ENCODE measurements at regions not wholly inside any gene's neighbourhood (a gene's known extent, or its start where the extent isn't known, plus 50 kb on each side); places are given as distances from the start of the nearest gene placed in this dataset.

GRCh38 chr1:100597784-100598183 is 59.8 kb downstream of the GPR88 start:
- Histone ChIP-seq H3K4me2 (ENCODE audit: insufficient read depth in 1 of 2, low read depth in 2 of 2, low read length in 2 of 2) (no peak overlapping the region), H3K4me3 (ENCODE audit: extremely low read depth in 1 of 4, insufficient read depth in 2 of 4, low read depth in 3 of 4, low read length in 4 of 4) (no peak overlapping the region), H2BK15ac (ENCODE audit: low read length) (no peak overlapping the region), H2BK12ac (ENCODE audit: low read depth, low read length) (no peak overlapping the region), H3K36me3 (ENCODE audit: control insufficient read depth in 2 of 4, insufficient read depth in 4 of 4, low read length in 3 of 4) (no peaks in the 10 kb centered on the region), H3K27me3 (replicated peaks in 1 of 4; ENCODE audit: control insufficient read depth in 3 of 4, extremely low read depth in 1 of 4, insufficient read depth in 3 of 4, low read length in 3 of 4) (no peaks in the 10 kb centered on the region), H3K4me1 (replicated peaks in 1 of 4; ENCODE audit: control insufficient read depth in 3 of 4, insufficient read depth in 4 of 4, low read length in 3 of 4) (no peaks in the 10 kb centered on the region), H4K20me1 (replicated peaks in 1 of 2; ENCODE audit: control insufficient read depth in 1 of 2, insufficient read depth in 2 of 2, low read length in 2 of 2) (no peaks in the 10 kb centered on the region), H3K14ac (ENCODE audit: insufficient read length) (no peak overlapping the region), H2AFZ (ENCODE audit: low read length) (no peak overlapping the region), H3K9me3 (ENCODE audit: insufficient read depth in 2 of 2, low read depth in 1 of 2, low read length in 1 of 2) (no peaks in the 10 kb centered on the region), H2AK5ac (ENCODE audit: low read depth, low read length) (no peak overlapping the region), H3K23me2 (ENCODE audit: low read depth, low read length) (no peaks in the 10 kb centered on the region), H3K56ac (replicated peaks; ENCODE audit: insufficient read length, low read depth, low read length) (no peak overlapping the region), H4K8ac (ENCODE audit: extremely low read depth, insufficient read depth, low read length) (no peak overlapping the region), H2BK20ac (ENCODE audit: low read length) (no peak overlapping the region), H3K18ac (ENCODE audit: extremely low read depth, low read length) (no peak overlapping the region), H3K9ac (replicated peaks in 1 of 4; ENCODE audit: extremely low read depth in 1 of 4, low read depth in 3 of 4, low read length in 3 of 4) (no peak overlapping the region), H2BK120ac (replicated peaks; ENCODE audit: low read depth, low read length) (no peak overlapping the region), H3K79me2 (ENCODE audit: control insufficient read depth in 1 of 2, insufficient read depth in 2 of 2, low read length in 2 of 2) (no peaks in the 10 kb centered on the region), H3K79me1 (ENCODE audit: low read depth, low read length) (no peaks in the 10 kb centered on the region), H3K27ac (ENCODE audit: low read depth, low read length) (no peak overlapping the region), H2BK5ac (ENCODE audit: low read depth, low read length) (no peak overlapping the region), H3K4ac (replicated peaks; ENCODE audit: insufficient read length, low read depth, low read length) (no peak overlapping the region), H3K23ac (ENCODE audit: insufficient read length) (no peak overlapping the region), H4K91ac (replicated peaks; ENCODE audit: insufficient read length, low read length) (no peak overlapping the region), H4K5ac (ENCODE audit: insufficient read length, low read depth, low read length) (no peak overlapping the region)
- CTCF ChIA-PET (ENCODE audit: partially characterized antibody): interaction anchor here (0.7 kb wide), 1 partner anchor 25 kb away, joined by 3 read pairs; no protein-coding TSS in a partner anchor
- TF ChIP-seq CHD1 (IDR thresholded peaks at IDR 0.05; ENCODE audit: low read depth, low read length) (no peak), USF2 (IDR thresholded peaks at IDR 0.05; ENCODE audit: low read length) (no peak), TCF12 (IDR thresholded peaks at IDR 0.05; ENCODE audit: low read depth, low read length) (no peak), SIN3A (conservative IDR thresholded peaks at IDR 0.05 in 1 of 2, IDR thresholded peaks at IDR 0.05 in 1 of 2; ENCODE audit: low read depth in 1 of 2, low read length in 2 of 2) (no peak), CHD2 (IDR thresholded peaks at IDR 0.05; ENCODE audit: low read length) (no peak), GTF2F1 (IDR thresholded peaks at IDR 0.05; ENCODE audit: borderline replicate concordance, low read depth, low read length) (no peak), JUN (IDR thresholded peaks at IDR 0.05; ENCODE audit: low read depth, low read length) (no peak), TAF7 (optimal IDR thresholded peaks at IDR 0.05; ENCODE audit: borderline replicate concordance, low read depth, low read length) (no peak), FOSL1 (IDR thresholded peaks at IDR 0.05; ENCODE audit: insufficient read depth, low read depth, low read length) (no peak), KDM1A (IDR thresholded peaks at IDR 0.05; ENCODE audit: borderline replicate concordance, low read length) (no peak), SAP30 (IDR thresholded peaks at IDR 0.05; ENCODE audit: insufficient read depth, insufficient replicate concordance, low read length) (no peak)
- DNase-seq (ENCODE audit: low read depth in 1 of 2, low spot score in 2 of 2): no peak
- FAIRE-seq: no peak
- WGBS, 2 experiments (ENCODE audit: extremely low coverage in 1 of 2, insufficient coverage in 1 of 2, insufficient read length in 1 of 2, insufficient replicate concordance in 2 of 2, low coverage in 1 of 2, low lambda C conversion rate in 2 of 2, missing lambda C conversion rate in 1 of 2): 87% methylated on average over 4 of the region's 4 CpGs; no CpG with 5 or more reads in 1 of the 2 experiments
- POLR2A ChIA-PET (ENCODE audit: partially characterized antibody): no interaction called here

Data from H1 (cell line).